ENCODE measurements at regions not wholly inside any gene's neighbourhood (a gene's known extent, or its start where the extent isn't known, plus 50 kb on each side); places are given as distances from the start of the nearest gene placed in this dataset.

DNA sequence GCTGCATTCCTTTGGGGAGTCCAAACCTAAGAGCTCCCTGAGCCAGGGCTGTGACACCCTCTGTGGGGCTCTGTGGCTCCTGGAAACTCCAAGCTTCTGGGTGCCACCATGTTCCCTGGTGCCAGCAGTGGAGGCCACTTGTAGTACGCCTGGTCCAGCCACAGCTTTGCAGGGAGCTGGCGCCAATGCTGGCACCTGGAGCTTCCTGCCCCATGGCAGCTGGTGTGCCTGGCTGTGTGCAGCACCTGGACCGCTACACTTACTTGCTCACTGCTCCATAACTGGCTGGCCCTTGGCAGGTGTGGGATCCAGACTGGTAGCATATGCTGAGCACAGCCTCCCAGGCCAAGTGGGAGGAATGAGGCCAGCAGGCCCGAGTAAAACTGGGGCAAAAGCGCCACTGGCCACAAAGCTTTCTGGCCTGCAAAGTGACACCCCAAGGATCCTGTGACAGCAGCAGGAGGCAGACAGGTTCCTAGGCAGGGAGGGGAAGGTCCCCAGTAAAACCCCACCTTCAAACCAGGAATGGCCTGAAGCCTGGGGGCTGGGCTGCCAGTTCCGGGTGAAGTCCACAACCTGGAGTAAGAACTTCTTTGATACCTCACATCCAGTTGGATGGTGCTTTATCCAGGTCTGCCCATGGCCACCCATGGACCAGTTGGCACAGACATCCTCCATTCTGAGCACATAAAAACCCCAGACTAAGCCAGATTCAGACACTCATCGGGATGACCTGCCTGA, 461.0 kb downstream of the TBC1D32 start (continued):
- TF ChIP-seq, protein P1, sequence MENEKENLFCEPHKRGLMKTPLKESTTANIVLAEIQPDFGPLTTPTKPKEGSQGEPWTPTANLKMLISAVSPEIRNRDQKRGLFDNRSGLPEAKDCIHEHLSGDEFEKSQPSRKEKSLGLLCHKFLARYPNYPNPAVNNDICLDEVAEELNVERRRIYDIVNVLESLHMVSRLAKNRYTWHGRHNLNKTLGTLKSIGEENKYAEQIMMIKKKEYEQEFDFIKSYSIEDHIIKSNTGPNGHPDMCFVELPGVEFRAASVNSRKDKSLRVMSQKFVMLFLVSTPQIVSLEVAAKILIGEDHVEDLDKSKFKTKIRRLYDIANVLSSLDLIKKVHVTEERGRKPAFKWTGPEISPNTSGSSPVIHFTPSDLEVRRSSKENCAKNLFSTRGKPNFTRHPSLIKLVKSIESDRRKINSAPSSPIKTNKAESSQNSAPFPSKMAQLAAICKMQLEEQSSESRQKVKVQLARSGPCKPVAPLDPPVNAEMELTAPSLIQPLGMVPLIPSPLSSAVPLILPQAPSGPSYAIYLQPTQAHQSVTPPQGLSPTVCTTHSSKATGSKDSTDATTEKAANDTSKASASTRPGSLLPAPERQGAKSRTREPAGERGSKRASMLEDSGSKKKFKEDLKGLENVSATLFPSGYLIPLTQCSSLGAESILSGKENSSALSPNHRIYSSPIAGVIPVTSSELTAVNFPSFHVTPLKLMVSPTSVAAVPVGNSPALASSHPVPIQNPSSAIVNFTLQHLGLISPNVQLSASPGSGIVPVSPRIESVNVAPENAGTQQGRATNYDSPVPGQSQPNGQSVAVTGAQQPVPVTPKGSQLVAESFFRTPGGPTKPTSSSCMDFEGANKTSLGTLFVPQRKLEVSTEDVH (IDR thresholded peaks at IDR 0.05; ENCODE audit: low read depth, partially characterized antibody): no peak
- TF ChIP-seq EP400 (IDR thresholded peaks at IDR 0.05): no peak
- TF ChIP-seq POLR2G (IDR thresholded peaks at IDR 0.05; ENCODE audit: low read depth, low read length): no peak
- TF ChIP-seq ZNF512 (tag; IDR thresholded peaks at IDR 0.05): no peak
- TF ChIP-seq HMGN3 (IDR thresholded peaks at IDR 0.05; ENCODE audit: borderline replicate concordance, extremely low read depth, insufficient read length, low read depth, low read length): no peak

GRCh38 chr6:120872262-120872578, 462.1 kb downstream of the TBC1D32 start:
- Histone ChIP-seq H4K20me1 (replicated peaks; ENCODE audit: control insufficient read depth, insufficient read depth, low read length) (no peaks in the 10 kb centered on the region), H3K9me1 (ENCODE audit: control insufficient read depth, insufficient read depth, low read length) (no peaks in the 10 kb centered on the region), H3K27me3 (ENCODE audit: control insufficient read depth in 2 of 2, insufficient read depth in 2 of 2, low read length in 2 of 2) (no peaks in the 10 kb centered on the region), H3K79me2 (ENCODE audit: control insufficient read depth, insufficient read depth, low read length) (no peaks in the 10 kb centered on the region), H3K9me3 (replicated peaks; ENCODE audit: control insufficient read depth, insufficient read depth, low read depth, low read length) (no peaks in the 10 kb centered on the region), H3K36me3 (ENCODE audit: control insufficient read depth, insufficient read depth, low read length) (no peaks in the 10 kb centered on the region), H3K9ac (ENCODE audit: insufficient read depth in 1 of 2, low read depth in 2 of 2, low read length in 2 of 2) (no peak overlapping the region), H3K4me1 (replicated peaks in 1 of 2; ENCODE audit: control insufficient read depth in 2 of 2, insufficient read depth in 2 of 2, low read length in 2 of 2) (no peaks in the 10 kb centered on the region), H3K27ac (ENCODE audit: extremely low read depth, low read depth, low read length) (no peak overlapping the region), H3K4me2 (ENCODE audit: insufficient read depth, low read length) (no peak overlapping the region), H2AFZ (ENCODE audit: low read depth, low read length) (no peak overlapping the region), H3K4me3 (no peak overlapping the region)
- under 1% methylated on average over 10 of the region's 10 CpGs for WGBS (ENCODE audit: insufficient coverage, low coverage, missing lambda C conversion rate)
- FAIRE-seq (no peak), ATAC-seq (no peak), DNase-seq (ENCODE audit: extremely low read depth in 1 of 4, low spot score in 3 of 4) (no peak)
- BruUV-seq (replicated peaks): no TSS peak
- CTCF ChIA-PET (ENCODE audit: low intra/inter-chr PET ratio): no interaction called here
- intact Hi-C loops (cut with micrococcal nuclease): no loop called here
- in situ Hi-C loops (cut with MboI): no loop called here
- POLR2A ChIA-PET: no interaction called here
- no peak for TF ChIP-seq TRIM25 (IDR thresholded peaks at IDR 0.05; ENCODE audit: borderline replicate concordance)
- no peak for TF ChIP-seq GTF2F1 (IDR thresholded peaks at IDR 0.05; ENCODE audit: low read depth, low read length)
- no peak for TF ChIP-seq KAT7 (CRISPR knock-in tag; IDR thresholded peaks at IDR 0.05; ENCODE audit: borderline replicate concordance)
- no peak for TF ChIP-seq HNRNPLL (IDR thresholded peaks at IDR 0.05; ENCODE audit: low read depth, low read length, poor library complexity, severe bottlenecking)
- TF ChIP-seq, protein P2, sequence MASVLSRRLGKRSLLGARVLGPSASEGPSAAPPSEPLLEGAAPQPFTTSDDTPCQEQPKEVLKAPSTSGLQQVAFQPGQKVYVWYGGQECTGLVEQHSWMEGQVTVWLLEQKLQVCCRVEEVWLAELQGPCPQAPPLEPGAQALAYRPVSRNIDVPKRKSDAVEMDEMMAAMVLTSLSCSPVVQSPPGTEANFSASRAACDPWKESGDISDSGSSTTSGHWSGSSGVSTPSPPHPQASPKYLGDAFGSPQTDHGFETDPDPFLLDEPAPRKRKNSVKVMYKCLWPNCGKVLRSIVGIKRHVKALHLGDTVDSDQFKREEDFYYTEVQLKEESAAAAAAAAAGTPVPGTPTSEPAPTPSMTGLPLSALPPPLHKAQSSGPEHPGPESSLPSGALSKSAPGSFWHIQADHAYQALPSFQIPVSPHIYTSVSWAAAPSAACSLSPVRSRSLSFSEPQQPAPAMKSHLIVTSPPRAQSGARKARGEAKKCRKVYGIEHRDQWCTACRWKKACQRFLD (CRISPR knock-in tag; IDR thresholded peaks at IDR 0.05): no peak
- TF ChIP-seq, protein P3, sequence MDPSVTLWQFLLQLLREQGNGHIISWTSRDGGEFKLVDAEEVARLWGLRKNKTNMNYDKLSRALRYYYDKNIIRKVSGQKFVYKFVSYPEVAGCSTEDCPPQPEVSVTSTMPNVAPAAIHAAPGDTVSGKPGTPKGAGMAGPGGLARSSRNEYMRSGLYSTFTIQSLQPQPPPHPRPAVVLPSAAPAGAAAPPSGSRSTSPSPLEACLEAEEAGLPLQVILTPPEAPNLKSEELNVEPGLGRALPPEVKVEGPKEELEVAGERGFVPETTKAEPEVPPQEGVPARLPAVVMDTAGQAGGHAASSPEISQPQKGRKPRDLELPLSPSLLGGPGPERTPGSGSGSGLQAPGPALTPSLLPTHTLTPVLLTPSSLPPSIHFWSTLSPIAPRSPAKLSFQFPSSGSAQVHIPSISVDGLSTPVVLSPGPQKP (CRISPR knock-in tag; IDR thresholded peaks at IDR 0.05): no peak
